Gastrocnemius medialis (tissue), 4 donors: ENCODE measurements at regions not wholly inside any gene's neighbourhood (a gene's known extent, or its start where the extent isn't known, plus 50 kb on each side); places are given as distances from the start of the nearest gene placed in this dataset.

ENCODE experiments used
- CTCF ChIP-seq, 5 experiments: fragments of 450-650 bp in 3 of 5; fragments of 200-600 bp in 2 of 5; sonication (generic) in 2 of 5; IDR thresholded peaks in 4 of 5; conservative IDR thresholded peaks in 1 of 5; 1 replicate in 4 of 5; 2 replicates in 1 of 5; pipeline ENCODE4 v1.5.1; 2016 to 2019; ENCODE audit warnings: antibody characterized with exemption in 5 of 5, mild to moderate bottlenecking in 3 of 5, moderate library complexity in 3 of 5
- POLR2A ChIP-seq, 2 donors: fragments of 450-650 bp; IDR thresholded peaks; one replicate each; pipeline ENCODE4 v1.6.1; 2017; ENCODE audit warnings: antibody characterized with exemption in 2 of 2, mild to moderate bottlenecking in 2 of 2, moderate library complexity in 2 of 2

DNA sequence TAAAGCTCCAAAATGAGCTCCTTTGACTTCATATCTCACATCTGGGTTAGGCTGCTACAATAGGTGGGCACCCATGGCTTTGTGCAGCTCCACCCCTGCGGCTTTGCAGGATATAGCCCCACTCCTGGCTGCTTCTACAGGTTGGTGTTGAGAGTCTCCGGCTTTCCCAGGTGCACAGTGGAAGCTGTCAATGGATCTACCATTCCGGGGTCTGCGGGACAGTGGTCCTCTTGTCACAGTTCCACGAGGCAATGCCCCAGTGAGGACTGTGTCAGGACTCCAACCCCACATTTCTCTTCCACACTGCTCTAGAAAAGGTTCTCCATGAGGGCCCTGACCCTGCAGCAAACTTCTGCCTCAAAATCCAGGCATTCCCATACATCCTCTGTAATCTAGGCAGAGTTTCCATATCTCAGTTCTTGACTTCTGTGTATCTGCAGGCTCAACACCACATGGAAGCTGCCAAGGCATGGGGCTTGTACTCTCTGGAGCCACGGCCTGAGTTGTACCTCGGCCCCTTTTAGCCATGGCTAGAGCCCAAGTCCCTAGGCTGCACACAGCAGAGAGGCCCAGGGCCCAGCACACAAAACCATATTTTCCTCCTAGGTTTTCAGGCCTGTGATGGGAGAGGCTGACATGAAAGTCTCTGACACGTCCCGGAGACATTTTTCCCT, 342.8 kb downstream of the FAM47B start:
- no peak for TF ChIP-seq CTCF (IDR thresholded peaks at IDR 0.05 in 4 of 5, conservative IDR thresholded peaks at IDR 0.05 in 1 of 5)
- no peak for TF ChIP-seq POLR2A (IDR thresholded peaks at IDR 0.05)
